HL-60 (cell line): ENCODE measurements at regions not wholly inside any gene's neighbourhood (a gene's known extent, or its start where the extent isn't known, plus 50 kb on each side); places are given as distances from the start of the nearest gene placed in this dataset.

Experiments used
- DNase-seq, 2 experiments: peaks; one replicate each; pipeline ENCODE4 v3.0.0-alpha.2; 2010 to 2020; ENCODE audit warnings: low read depth in 1 of 2, low spot score in 1 of 2
- H3K27ac ChIP-seq: fragments of 250-450 bp; sonication (Bioruptor Pico); replicated peaks from 2 replicates; pipeline ENCODE4 v1.5.1; 2020; ENCODE audit warnings: mild to moderate bottlenecking, moderate library complexity
- H3K27me3 ChIP-seq: fragments of 250-450 bp; sonication (Bioruptor Pico); 2 replicates; pipeline ENCODE4 v1.5.1; 2021; ENCODE audit warnings: mild to moderate bottlenecking, moderate library complexity; ENCODE audit not compliant: insufficient read depth, poor library complexity, severe bottlenecking
- H3K4me3 ChIP-seq: replicated peaks from 2 replicates; pipeline ENCODE4 v1.5.1; 2011; ENCODE audit warnings: mild to moderate bottlenecking, control low read depth, low read length; ENCODE audit not compliant: insufficient read depth
- GABPA ChIP-seq: IDR thresholded peaks from 2 replicates; pipeline ENCODE4 v1.6.1; 2012; ENCODE audit warnings: low read depth
- POLR2AphosphoS5 ChIP-seq: IDR thresholded peaks from 2 replicates; pipeline ENCODE4 v1.6.1; 2012; ENCODE audit warnings: low read depth
- SPI1 ChIP-seq: IDR thresholded peaks from 2 replicates; pipeline ENCODE4 v1.6.1; 2012; ENCODE audit warnings: low read depth, mild to moderate bottlenecking, borderline replicate concordance
- TF ChIP-seq, protein P1 (sequence below): IDR thresholded peaks from 2 replicates; pipeline ENCODE4 v1.6.1; 2012; ENCODE audit warnings: low read depth; ENCODE audit not compliant: insufficient replicate concordance
- TF ChIP-seq, protein P2 (sequence below): IDR thresholded peaks from one replicate; pipeline ENCODE4 v1.5.1; 2011; ENCODE audit warnings: low read length, control low read depth, inconsistent platforms; ENCODE audit not compliant: insufficient read depth

DNA sequence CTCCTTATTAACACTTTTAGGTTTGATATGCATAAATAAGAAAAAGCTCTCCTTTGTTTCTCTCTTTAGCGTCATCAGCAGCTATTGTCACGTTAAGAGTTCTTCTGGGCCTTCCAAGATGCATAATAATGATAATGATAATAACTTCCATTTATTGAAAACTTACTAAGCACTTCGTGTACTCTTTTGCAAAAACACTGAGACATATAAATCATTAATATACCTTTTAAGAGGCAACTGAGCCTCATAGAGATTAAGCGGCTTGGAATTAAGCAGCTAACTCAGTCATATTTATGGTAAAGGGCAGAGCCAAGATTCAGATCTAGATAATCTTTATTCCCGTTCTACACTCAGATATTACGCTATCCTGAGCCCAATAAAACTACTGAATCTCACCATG, 1105.1 kb downstream of the OLFM4 start:
- DNase-seq, result no peak
- no peak for TF ChIP-seq SPI1
- Histone ChIP-seq H3K4me3 (no peak overlapping the region), H3K27ac (no peak overlapping the region), H3K27me3 (peaks cover 2% of the 10 kb centered on the region)

DNA sequence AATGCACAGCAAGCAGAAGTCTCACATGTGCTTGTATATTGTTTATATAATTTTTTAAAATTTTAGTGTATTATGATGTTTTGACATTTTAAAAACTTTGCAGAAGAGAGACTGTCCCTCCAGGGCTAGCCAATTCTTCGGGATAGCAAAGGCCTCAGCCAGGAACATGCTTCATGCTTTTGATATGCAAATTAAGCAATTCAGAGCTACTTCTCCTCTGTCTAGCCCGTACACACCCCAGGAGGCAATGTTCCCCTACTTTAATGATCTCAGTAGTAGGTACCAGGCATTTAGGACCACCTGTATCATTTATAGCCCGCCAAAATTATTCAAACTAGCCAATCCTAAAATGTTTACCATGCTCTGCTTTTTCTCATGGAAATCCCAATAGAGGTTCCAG, 1116.2 kb downstream of the OLFM4 start:
- no peak for DNase-seq
- Histone ChIP-seq H3K4me3 (no peak overlapping the region), H3K27me3 (peaks cover 4% of the 10 kb centered on the region), H3K27ac (no peak overlapping the region)
- TF ChIP-seq SPI1, result no peak

GRCh38 chr13:54150851-54151250, 1122.2 kb downstream of the OLFM4 start:
- DNase-seq, result no peak
- H3K27ac ChIP-seq, result no peak overlapping the region
- no peak overlapping the region for H3K4me3 ChIP-seq
- TF ChIP-seq GABPA, result no peak
- TF ChIP-seq, protein P1, sequence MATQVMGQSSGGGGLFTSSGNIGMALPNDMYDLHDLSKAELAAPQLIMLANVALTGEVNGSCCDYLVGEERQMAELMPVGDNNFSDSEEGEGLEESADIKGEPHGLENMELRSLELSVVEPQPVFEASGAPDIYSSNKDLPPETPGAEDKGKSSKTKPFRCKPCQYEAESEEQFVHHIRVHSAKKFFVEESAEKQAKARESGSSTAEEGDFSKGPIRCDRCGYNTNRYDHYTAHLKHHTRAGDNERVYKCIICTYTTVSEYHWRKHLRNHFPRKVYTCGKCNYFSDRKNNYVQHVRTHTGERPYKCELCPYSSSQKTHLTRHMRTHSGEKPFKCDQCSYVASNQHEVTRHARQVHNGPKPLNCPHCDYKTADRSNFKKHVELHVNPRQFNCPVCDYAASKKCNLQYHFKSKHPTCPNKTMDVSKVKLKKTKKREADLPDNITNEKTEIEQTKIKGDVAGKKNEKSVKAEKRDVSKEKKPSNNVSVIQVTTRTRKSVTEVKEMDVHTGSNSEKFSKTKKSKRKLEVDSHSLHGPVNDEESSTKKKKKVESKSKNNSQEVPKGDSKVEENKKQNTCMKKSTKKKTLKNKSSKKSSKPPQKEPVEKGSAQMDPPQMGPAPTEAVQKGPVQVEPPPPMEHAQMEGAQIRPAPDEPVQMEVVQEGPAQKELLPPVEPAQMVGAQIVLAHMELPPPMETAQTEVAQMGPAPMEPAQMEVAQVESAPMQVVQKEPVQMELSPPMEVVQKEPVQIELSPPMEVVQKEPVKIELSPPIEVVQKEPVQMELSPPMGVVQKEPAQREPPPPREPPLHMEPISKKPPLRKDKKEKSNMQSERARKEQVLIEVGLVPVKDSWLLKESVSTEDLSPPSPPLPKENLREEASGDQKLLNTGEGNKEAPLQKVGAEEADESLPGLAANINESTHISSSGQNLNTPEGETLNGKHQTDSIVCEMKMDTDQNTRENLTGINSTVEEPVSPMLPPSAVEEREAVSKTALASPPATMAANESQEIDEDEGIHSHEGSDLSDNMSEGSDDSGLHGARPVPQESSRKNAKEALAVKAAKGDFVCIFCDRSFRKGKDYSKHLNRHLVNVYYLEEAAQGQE, result no peak
- TF ChIP-seq, protein P2, sequence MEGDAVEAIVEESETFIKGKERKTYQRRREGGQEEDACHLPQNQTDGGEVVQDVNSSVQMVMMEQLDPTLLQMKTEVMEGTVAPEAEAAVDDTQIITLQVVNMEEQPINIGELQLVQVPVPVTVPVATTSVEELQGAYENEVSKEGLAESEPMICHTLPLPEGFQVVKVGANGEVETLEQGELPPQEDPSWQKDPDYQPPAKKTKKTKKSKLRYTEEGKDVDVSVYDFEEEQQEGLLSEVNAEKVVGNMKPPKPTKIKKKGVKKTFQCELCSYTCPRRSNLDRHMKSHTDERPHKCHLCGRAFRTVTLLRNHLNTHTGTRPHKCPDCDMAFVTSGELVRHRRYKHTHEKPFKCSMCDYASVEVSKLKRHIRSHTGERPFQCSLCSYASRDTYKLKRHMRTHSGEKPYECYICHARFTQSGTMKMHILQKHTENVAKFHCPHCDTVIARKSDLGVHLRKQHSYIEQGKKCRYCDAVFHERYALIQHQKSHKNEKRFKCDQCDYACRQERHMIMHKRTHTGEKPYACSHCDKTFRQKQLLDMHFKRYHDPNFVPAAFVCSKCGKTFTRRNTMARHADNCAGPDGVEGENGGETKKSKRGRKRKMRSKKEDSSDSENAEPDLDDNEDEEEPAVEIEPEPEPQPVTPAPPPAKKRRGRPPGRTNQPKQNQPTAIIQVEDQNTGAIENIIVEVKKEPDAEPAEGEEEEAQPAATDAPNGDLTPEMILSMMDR, result no peak
- no peak for TF ChIP-seq SPI1
- no peak for TF ChIP-seq POLR2AphosphoS5
- H3K27me3 ChIP-seq, result peaks cover 4% of the 10 kb centered on the region

DNA sequence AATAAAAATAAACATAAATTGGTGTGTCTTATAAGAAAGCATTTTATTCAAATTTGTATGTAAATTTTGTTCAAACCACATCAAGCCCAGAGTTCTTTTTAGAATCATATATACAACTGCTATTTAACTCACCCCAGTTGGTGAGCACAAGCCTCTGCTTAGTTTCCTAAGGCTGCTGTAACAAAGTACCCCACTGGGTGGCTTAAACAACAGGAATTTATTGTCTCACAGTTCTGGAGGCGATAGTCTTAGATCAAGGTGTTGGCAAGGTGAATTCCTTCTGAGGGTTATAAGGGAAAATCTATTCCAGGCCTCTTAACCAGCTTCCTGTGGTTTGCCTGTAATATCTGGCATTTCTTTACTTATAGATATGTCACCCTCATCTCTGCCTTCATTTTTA, 1133.5 kb downstream of the OLFM4 start:
- no peak overlapping the region for H3K27ac ChIP-seq
- no peak for TF ChIP-seq POLR2AphosphoS5
- TF ChIP-seq GABPA, result no peak
- no peak for TF ChIP-seq SPI1
- TF ChIP-seq, protein P1, result no peak
- TF ChIP-seq, protein P2, result no peak
- no peaks in the 10 kb centered on the region for H3K27me3 ChIP-seq
- H3K4me3 ChIP-seq, result no peak overlapping the region
- no peak for DNase-seq

- no peak for DNase-seq
- TF ChIP-seq, protein P1, result no peak
- no peak for TF ChIP-seq POLR2AphosphoS5
- no peak for TF ChIP-seq GABPA
- TF ChIP-seq, protein P2, result no peak
- TF ChIP-seq SPI1, result no peak
- Histone ChIP-seq H3K27ac (no peak overlapping the region), H3K27me3 (no peaks in the 10 kb centered on the region), H3K4me3 (no peak overlapping the region)
Observed at GRCh38 chr13:54165581-54166215, 1137.1 kb downstream of the OLFM4 start.
